ENCODE measurements at regions not wholly inside any gene's neighbourhood (a gene's known extent, or its start where the extent isn't known, plus 50 kb on each side); places are given as distances from the start of the nearest gene placed in this dataset.

DNA sequence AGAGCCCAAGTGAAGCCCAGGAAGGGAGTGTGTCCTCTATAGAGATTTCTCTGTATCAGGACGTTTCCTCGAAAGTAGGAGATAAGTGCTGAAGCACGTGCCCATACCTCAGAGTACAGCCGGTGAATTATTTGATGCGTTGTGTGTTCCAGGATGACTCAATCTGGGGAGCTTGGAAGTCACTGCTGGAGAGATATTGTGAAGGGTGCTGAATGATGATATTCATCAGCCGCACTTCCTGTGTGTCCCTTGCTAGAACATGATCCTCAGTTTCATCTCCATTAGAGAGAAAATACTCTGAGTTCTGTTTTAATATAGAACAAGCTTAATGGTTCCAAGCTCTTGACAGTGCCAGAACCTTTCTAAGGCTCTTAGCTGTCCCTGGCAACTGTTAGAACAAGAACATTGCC lies 402.3 kb upstream of the ADAMTSL1 start:
- no peaks in the 10 kb centered on the region for H3K36me3 ChIP-seq
- H3K27me3 ChIP-seq, result no peaks in the 10 kb centered on the region
- TF ChIP-seq POLR2A (IDR thresholded peaks at IDR 0.05) (no peak), POLR2AphosphoS5 (IDR thresholded peaks at IDR 0.05) (no peak)
- TF ChIP-seq, protein P1, sequence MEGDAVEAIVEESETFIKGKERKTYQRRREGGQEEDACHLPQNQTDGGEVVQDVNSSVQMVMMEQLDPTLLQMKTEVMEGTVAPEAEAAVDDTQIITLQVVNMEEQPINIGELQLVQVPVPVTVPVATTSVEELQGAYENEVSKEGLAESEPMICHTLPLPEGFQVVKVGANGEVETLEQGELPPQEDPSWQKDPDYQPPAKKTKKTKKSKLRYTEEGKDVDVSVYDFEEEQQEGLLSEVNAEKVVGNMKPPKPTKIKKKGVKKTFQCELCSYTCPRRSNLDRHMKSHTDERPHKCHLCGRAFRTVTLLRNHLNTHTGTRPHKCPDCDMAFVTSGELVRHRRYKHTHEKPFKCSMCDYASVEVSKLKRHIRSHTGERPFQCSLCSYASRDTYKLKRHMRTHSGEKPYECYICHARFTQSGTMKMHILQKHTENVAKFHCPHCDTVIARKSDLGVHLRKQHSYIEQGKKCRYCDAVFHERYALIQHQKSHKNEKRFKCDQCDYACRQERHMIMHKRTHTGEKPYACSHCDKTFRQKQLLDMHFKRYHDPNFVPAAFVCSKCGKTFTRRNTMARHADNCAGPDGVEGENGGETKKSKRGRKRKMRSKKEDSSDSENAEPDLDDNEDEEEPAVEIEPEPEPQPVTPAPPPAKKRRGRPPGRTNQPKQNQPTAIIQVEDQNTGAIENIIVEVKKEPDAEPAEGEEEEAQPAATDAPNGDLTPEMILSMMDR (IDR thresholded peaks at IDR 0.05), result no peak
- no peaks in the 10 kb centered on the region for H3K9me3 ChIP-seq
- H3K27ac ChIP-seq, result no peak overlapping the region
- no peak for DNase-seq (ENCODE audit: low spot score in 2 of 2)
- no peak overlapping the region for H3K4me3 ChIP-seq
- no peaks in the 10 kb centered on the region for H3K4me1 ChIP-seq
- intact Hi-C loops (cut with DNase I; ENCODE audit: low total_unique reads), result no loop called here

DNA sequence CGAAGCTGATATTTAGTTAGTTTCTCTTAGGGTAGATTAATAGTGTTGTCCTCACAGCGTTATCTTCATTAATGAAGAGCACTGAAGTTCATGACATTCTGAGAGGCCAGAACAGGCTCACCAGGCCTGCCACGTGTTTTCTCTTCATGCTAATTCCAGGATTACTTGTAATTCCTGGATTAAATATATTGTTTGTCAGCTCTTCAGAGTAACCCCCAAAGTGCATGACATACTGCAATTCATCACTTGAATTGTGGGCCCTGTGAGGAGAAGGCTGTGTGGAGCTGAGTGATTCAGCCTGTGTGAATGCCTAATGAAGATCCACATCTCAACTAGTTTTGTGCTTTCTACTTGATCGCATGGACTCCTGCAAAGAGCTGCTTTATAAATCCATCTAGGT lies 401.0 kb upstream of the ADAMTSL1 start:
- Histone ChIP-seq H3K4me1 (no peaks in the 10 kb centered on the region), H3K27ac (no peak overlapping the region), H3K4me3 (no peak overlapping the region), H3K36me3 (no peaks in the 10 kb centered on the region), H3K27me3 (no peaks in the 10 kb centered on the region), H3K9me3 (no peaks in the 10 kb centered on the region)
- intact Hi-C loops (cut with DNase I; ENCODE audit: low total_unique reads), result no loop called here
- DNase-seq (ENCODE audit: low spot score in 2 of 2), result no peak
- TF ChIP-seq, protein P1 (IDR thresholded peaks at IDR 0.05), result no peak
- TF ChIP-seq POLR2A (IDR thresholded peaks at IDR 0.05) (no peak), POLR2AphosphoS5 (IDR thresholded peaks at IDR 0.05) (no peak)

DNA sequence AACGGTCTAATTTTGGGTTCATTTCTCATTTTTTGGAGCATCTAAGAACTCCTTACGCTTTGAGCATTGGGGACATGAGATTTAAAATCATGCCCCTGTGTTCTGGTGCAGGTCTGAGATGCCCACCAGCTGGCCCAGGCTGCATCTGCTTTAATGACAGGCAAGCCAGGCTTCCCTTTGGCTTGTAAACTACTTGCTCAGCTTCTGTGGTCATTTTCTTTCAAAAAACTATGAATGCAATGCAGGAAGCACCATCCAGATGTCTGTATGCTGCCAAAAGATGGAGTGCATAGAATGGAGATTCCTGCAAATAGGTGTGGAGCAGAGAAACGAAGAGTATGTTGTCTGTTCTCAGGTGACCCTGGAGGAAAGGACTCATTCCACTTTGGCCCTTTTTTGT lies 399.9 kb upstream of the ADAMTSL1 start:
- Histone ChIP-seq H3K27me3 (no peaks in the 10 kb centered on the region), H3K4me3 (no peak overlapping the region), H3K27ac (no peak overlapping the region), H3K4me1 (no peaks in the 10 kb centered on the region), H3K9me3 (no peaks in the 10 kb centered on the region), H3K36me3 (no peaks in the 10 kb centered on the region)
- DNase-seq (ENCODE audit: low spot score in 2 of 2), result no peak
- no peak for TF ChIP-seq POLR2A (IDR thresholded peaks at IDR 0.05)
- TF ChIP-seq, protein P1 (IDR thresholded peaks at IDR 0.05), result no peak
- no peak for TF ChIP-seq POLR2AphosphoS5 (IDR thresholded peaks at IDR 0.05)
- intact Hi-C loops (cut with DNase I; ENCODE audit: low total_unique reads), result no loop called here

DNA sequence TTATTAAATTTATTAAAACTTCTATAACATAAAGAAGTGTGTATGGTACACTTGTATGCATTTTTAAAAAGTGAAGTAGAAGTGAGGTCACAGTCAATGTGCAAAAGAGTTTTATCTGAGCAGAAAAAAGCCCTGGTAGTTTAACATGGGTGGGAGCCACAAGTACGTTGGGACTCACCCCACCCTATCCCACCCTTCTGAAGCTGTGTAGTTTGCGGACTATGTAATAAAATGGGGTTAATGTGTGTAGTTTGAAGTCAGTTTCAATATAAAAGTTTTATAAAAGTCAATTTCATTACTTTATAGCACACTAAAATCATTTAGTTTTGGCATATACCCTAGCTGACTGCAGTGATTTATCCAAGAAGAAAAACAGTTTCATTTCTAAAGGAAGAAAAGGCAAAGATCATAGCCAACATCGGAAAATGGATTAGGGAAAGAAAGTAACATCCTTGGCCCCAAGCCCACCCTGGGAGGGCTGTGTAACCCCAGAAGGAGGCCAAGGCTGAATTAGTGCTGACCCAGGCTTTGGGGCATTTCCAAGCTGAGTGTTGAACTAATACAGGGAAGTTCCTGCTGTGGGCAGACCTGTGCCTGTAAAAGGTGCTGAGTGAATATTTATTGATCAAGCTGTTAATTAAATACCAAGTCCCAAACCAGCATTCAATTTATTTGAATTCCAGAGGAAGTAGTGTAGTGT lies 398.6 kb upstream of the ADAMTSL1 start:
- no peak overlapping the region for H3K27ac ChIP-seq
- no peaks in the 10 kb centered on the region for H3K27me3 ChIP-seq
- no peaks in the 10 kb centered on the region for H3K4me1 ChIP-seq
- no peak for DNase-seq (ENCODE audit: low spot score in 2 of 2)
- intact Hi-C loops (cut with DNase I; ENCODE audit: low total_unique reads), result no loop called here
- H3K36me3 ChIP-seq, result no peaks in the 10 kb centered on the region
- H3K9me3 ChIP-seq, result no peaks in the 10 kb centered on the region
- TF ChIP-seq POLR2A (IDR thresholded peaks at IDR 0.05), result no peak
- TF ChIP-seq POLR2AphosphoS5 (IDR thresholded peaks at IDR 0.05), result no peak
- TF ChIP-seq, protein P1 (IDR thresholded peaks at IDR 0.05), result no peak
- H3K4me3 ChIP-seq, result no peak overlapping the region

DNA sequence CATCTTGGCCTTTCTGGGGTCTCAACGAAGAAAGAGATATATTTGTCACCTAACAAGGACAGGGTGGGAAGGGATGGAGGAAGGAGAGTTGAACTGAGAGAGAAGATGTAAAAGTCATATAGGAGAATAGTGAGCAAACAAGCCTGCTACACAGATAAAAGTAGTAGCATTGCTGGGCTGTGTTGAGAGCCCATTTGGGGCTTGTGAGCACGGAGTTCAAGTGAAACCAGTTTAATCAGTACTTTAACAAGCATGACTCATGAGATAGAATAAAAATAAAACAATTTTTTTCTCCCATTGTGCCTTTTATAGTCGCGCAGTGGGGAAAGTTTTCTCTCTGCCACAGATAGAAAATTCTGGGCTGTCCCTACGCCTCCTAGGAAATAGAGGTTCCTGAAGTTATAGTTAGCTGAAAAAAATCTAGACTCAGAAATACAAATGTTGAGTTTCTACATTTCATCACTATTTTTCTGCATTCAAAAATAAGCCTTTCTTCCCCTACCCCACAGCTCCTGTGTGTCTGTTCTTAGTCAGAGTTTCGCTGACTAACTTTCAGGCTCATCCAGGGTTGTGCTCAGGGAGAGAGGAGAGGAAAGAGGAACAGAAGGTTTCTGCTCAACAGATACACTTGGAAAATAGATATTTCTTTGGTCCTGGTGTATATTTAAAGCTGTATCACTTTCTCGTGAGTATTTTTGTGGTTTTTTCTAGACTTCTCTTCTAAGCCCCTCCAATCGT lies 395.8 kb upstream of the ADAMTSL1 start:
- Histone ChIP-seq H3K4me1 (no peaks in the 10 kb centered on the region), H3K9me3 (no peaks in the 10 kb centered on the region), H3K27me3 (no peaks in the 10 kb centered on the region), H3K36me3 (no peaks in the 10 kb centered on the region), H3K27ac (no peak overlapping the region), H3K4me3 (no peak overlapping the region)
- TF ChIP-seq, protein P1 (IDR thresholded peaks at IDR 0.05), result no peak
- TF ChIP-seq POLR2AphosphoS5 (IDR thresholded peaks at IDR 0.05) (no peak), POLR2A (IDR thresholded peaks at IDR 0.05) (no peak)
- no peak for DNase-seq (ENCODE audit: low spot score in 2 of 2)
- intact Hi-C loops (cut with DNase I; ENCODE audit: low total_unique reads), result no loop called here
